Activated naive CD4-positive, alpha-beta T cell treated with anti-CD3 and anti-CD28 coated beads, Interleukin-2, amount 50 U/mL, for 24 hours (primary cell): ENCODE measurements at regions not wholly inside any gene's neighbourhood (a gene's known extent, or its start where the extent isn't known, plus 50 kb on each side); places are given as distances from the start of the nearest gene placed in this dataset.

Experiments used
- H3K27ac Mint-ChIP-seq: one replicate; pipeline ENCODE4 v1.8.0; 2021; ENCODE audit warnings: mild to moderate bottlenecking, mixed read lengths
- H3K27me3 Mint-ChIP-seq: one replicate; pipeline ENCODE4 v1.8.0; 2021; ENCODE audit warnings: mixed read lengths
- H3K36me3 Mint-ChIP-seq: one replicate; pipeline ENCODE4 v1.8.0; 2021; ENCODE audit warnings: mixed read lengths
- H3K4me1 Mint-ChIP-seq: one replicate; pipeline ENCODE4 v1.8.0; 2021; ENCODE audit warnings: mixed read lengths
- H3K4me3 Mint-ChIP-seq: one replicate; pipeline ENCODE4 v1.8.0; 2021; ENCODE audit warnings: mild to moderate bottlenecking, mixed read lengths
- H3K9me3 Mint-ChIP-seq: one replicate; pipeline ENCODE4 v1.8.0; 2021; ENCODE audit warnings: mixed read lengths

- H3K9me3 Mint-ChIP-seq = no peaks in the 10 kb centered on the region
- no peak overlapping the region for H3K4me3 Mint-ChIP-seq
- H3K36me3 Mint-ChIP-seq = no peaks in the 10 kb centered on the region
- no peaks in the 10 kb centered on the region for H3K4me1 Mint-ChIP-seq
- H3K27me3 Mint-ChIP-seq = peaks cover 10% of the 10 kb centered on the region
- H3K27ac Mint-ChIP-seq = no peak overlapping the region
Measured at GRCh38 chr6:40733770-40734396, 146.7 kb upstream of the LRFN2 start.

DNA sequence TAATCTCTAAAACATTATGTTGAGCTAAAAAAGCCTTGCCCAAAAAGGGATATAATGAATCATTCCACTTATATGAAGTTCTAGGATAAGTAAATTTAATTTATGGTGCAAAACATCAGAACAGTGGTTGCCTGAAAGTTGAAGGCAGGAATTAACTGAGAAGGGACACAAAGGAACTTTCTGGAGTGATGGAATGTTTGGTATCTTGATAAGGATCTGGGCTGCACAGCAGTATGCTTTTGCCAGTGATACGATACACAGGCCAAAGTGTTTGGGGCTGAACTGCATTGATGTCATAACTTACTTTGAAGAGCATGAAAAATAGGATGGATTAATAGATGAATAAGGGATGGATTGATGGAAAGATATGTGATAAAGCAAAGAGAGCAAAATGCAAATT is 146.1 kb upstream of the LRFN2 start:
- no peaks in the 10 kb centered on the region for H3K36me3 Mint-ChIP-seq
- no peaks in the 10 kb centered on the region for H3K4me1 Mint-ChIP-seq
- H3K27me3 Mint-ChIP-seq = peaks cover 10% of the 10 kb centered on the region
- no peak overlapping the region for H3K4me3 Mint-ChIP-seq
- no peak overlapping the region for H3K27ac Mint-ChIP-seq
- H3K9me3 Mint-ChIP-seq = no peaks in the 10 kb centered on the region

GRCh38 chr6:40732878-40733277 is 145.7 kb upstream of the LRFN2 start:
- peaks cover 10% of the 10 kb centered on the region for H3K27me3 Mint-ChIP-seq
- H3K4me3 Mint-ChIP-seq = no peak overlapping the region

DNA sequence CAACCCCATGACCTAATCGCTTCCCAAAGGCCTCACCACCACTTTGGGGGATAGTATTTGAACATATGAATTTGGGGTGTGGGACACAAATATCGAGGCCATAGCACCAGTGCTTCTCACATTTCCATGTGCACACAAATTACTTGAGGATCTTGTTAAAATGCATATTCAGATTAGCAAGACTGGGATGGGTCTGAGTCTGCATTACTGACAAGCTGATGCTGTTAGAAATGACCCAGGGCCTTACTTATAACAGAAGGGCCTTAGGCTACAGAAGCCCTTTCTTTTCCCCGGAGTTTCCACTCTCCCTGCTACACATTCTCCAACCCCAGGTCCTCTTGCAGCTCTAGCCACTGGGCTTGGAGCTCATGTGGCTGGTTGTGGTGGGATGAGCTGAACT is 141.5 kb upstream of the LRFN2 start:
- no peaks in the 10 kb centered on the region for H3K9me3 Mint-ChIP-seq
- H3K27ac Mint-ChIP-seq = no peak overlapping the region
- H3K27me3 Mint-ChIP-seq = no peaks in the 10 kb centered on the region

More at GRCh38 chr6:40732878-40733277, 145.7 kb upstream of the LRFN2 start:
- Mint-ChIP-seq H3K4me1 (no peaks in the 10 kb centered on the region), H3K36me3 (no peaks in the 10 kb centered on the region), H3K27ac (no peak overlapping the region), H3K9me3 (no peaks in the 10 kb centered on the region)

DNA sequence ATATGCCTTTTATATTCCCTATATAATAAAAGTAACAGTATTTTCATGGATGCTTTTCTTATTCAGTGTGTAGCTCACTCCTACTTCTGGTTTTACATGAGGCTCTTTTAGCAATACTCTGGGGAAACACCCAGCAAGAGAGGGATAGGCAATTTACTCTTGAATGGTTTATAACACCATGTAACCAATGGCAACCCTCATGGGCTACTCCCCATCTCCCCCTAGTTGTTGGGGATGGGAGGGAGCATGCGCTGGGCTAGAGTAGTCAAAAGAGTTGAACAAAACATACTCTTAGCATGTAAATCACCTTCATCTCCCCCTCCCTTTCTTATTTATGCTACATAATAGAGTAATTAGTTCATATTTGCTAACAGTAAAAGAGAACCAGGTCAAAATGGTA is 140.1 kb upstream of the LRFN2 start:
- Mint-ChIP-seq H3K36me3 (no peaks in the 10 kb centered on the region), H3K27ac (no peak overlapping the region), H3K9me3 (no peaks in the 10 kb centered on the region), H3K4me3 (no peak overlapping the region), H3K27me3 (no peaks in the 10 kb centered on the region), H3K4me1 (no peaks in the 10 kb centered on the region)

More for the DNA sequence above, 141.5 kb upstream of the LRFN2 start:
- H3K36me3 Mint-ChIP-seq = no peaks in the 10 kb centered on the region
- no peaks in the 10 kb centered on the region for H3K4me1 Mint-ChIP-seq
- H3K4me3 Mint-ChIP-seq = no peak overlapping the region

- Mint-ChIP-seq H3K27ac (no peak overlapping the region), H3K27me3 (no peaks in the 10 kb centered on the region), H3K4me3 (no peak overlapping the region), H3K4me1 (no peaks in the 10 kb centered on the region), H3K9me3 (no peaks in the 10 kb centered on the region), H3K36me3 (no peaks in the 10 kb centered on the region)
Measured at GRCh38 chr6:40726853-40727252, 139.7 kb upstream of the LRFN2 start.

- no peaks in the 10 kb centered on the region for H3K36me3 Mint-ChIP-seq
- no peak overlapping the region for H3K27ac Mint-ChIP-seq
- no peaks in the 10 kb centered on the region for H3K27me3 Mint-ChIP-seq
- peaks cover 4% of the 10 kb centered on the region for H3K4me1 Mint-ChIP-seq
- no peaks in the 10 kb centered on the region for H3K9me3 Mint-ChIP-seq
- H3K4me3 Mint-ChIP-seq = no peak overlapping the region
Measured at GRCh38 chr6:40725390-40725789, 138.2 kb upstream of the LRFN2 start.

- no peak overlapping the region for H3K4me3 Mint-ChIP-seq
- no peaks in the 10 kb centered on the region for H3K9me3 Mint-ChIP-seq
- no peaks in the 10 kb centered on the region for H3K27me3 Mint-ChIP-seq
- no peak overlapping the region for H3K27ac Mint-ChIP-seq
- H3K4me1 Mint-ChIP-seq = peaks cover 9% of the 10 kb centered on the region
- H3K36me3 Mint-ChIP-seq = no peaks in the 10 kb centered on the region
Measured at GRCh38 chr6:40724886-40725285, 137.7 kb upstream of the LRFN2 start.

GRCh38 chr6:40723967-40724366 is 136.8 kb upstream of the LRFN2 start:
- no peak overlapping the region for H3K27ac Mint-ChIP-seq
- H3K4me1 Mint-ChIP-seq = peaks cover 18% of the 10 kb centered on the region
- H3K9me3 Mint-ChIP-seq = no peaks in the 10 kb centered on the region
- no peaks in the 10 kb centered on the region for H3K36me3 Mint-ChIP-seq
- H3K27me3 Mint-ChIP-seq = no peaks in the 10 kb centered on the region
- H3K4me3 Mint-ChIP-seq = no peak overlapping the region

- Mint-ChIP-seq H3K9me3 (no peaks in the 10 kb centered on the region), H3K36me3 (no peaks in the 10 kb centered on the region), H3K27ac (no peak overlapping the region), H3K27me3 (no peaks in the 10 kb centered on the region), H3K4me3 (no peak overlapping the region), H3K4me1 (peaks cover 18% of the 10 kb centered on the region)
Measured at GRCh38 chr6:40722553-40723258, 135.5 kb upstream of the LRFN2 start.

- Mint-ChIP-seq H3K36me3 (no peaks in the 10 kb centered on the region), H3K9me3 (no peaks in the 10 kb centered on the region), H3K27me3 (no peaks in the 10 kb centered on the region), H3K27ac (no peak overlapping the region), H3K4me1 (peaks cover 18% of the 10 kb centered on the region), H3K4me3 (no peak overlapping the region)
Measured at GRCh38 chr6:40722091-40722490, 134.9 kb upstream of the LRFN2 start.

GRCh38 chr6:40721271-40721952 is 134.2 kb upstream of the LRFN2 start:
- Mint-ChIP-seq H3K27ac (no peak overlapping the region), H3K4me1 (peaks cover 18% of the 10 kb centered on the region), H3K4me3 (no peak overlapping the region), H3K9me3 (no peaks in the 10 kb centered on the region), H3K27me3 (no peaks in the 10 kb centered on the region), H3K36me3 (no peaks in the 10 kb centered on the region)

DNA sequence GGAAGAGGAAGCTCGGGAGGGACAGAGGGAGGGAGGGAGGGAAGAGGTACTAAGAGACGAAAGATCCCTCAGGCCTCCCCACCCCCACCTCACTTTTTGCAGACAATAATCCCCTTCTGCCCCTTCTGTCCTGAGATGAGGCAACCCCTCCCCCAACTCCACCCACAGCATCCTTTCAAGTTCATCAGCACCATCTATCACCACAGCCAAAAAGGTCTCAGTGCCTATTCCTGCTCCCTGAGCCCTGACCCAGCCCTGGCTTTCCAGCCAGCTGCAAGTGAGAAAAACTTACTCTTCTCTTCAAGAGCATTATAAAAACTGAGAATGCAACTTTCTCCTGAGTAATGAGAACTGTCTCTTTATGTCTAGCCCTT is 133.2 kb upstream of the LRFN2 start:
- Mint-ChIP-seq H3K4me1 (peaks cover 18% of the 10 kb centered on the region), H3K36me3 (no peaks in the 10 kb centered on the region), H3K27me3 (no peaks in the 10 kb centered on the region), H3K4me3 (no peak overlapping the region), H3K9me3 (no peaks in the 10 kb centered on the region), H3K27ac (peak overlapping the region; percentile 32)

DNA sequence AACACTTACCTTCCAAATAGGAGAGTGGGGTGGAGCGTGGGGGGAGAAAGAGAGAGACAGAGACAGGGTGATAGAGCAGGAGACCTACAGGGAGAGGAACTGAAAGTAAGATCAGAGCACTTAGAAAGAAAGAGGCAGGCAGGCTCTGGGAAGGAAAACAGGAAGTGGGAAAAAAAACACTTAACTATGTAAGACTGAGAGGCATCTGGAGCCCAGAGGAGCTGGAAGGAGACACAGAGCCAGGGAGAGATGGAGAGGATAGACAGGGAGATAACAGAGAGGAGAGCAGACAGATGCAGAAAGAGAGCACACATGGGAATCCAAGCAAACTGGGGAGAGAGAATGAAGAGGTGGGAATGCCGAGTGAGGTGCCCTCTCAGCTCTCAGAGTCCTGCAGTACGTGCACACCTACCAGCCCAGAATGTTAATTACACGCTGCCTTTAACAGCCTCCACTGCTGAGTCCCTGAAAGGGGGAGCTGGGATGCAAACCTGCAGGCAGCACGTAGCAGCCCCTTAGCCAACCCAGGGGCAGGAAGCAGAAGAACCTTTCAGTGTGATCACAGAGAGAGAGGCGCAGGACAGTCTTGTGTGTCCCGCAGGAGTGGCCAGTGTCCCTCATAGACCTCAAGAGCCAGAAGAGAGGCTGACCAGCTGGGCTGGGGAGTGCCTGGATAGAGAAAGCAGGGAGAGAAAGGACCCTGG is 132.7 kb upstream of the LRFN2 start:
- H3K4me1 Mint-ChIP-seq = peaks cover 18% of the 10 kb centered on the region
- no peaks in the 10 kb centered on the region for H3K36me3 Mint-ChIP-seq
- no peaks in the 10 kb centered on the region for H3K9me3 Mint-ChIP-seq
- no peak overlapping the region for H3K4me3 Mint-ChIP-seq
- H3K27me3 Mint-ChIP-seq = no peaks in the 10 kb centered on the region
- no peak overlapping the region for H3K27ac Mint-ChIP-seq

- no peak overlapping the region for H3K4me3 Mint-ChIP-seq
- H3K4me1 Mint-ChIP-seq = peaks cover 18% of the 10 kb centered on the region
Measured at GRCh38 chr6:40718401-40718800, 131.2 kb upstream of the LRFN2 start.

More at GRCh38 chr6:40718401-40718800, 131.2 kb upstream of the LRFN2 start:
- Mint-ChIP-seq H3K27me3 (no peaks in the 10 kb centered on the region), H3K36me3 (no peaks in the 10 kb centered on the region), H3K27ac (no peak overlapping the region), H3K9me3 (no peaks in the 10 kb centered on the region)
